Activated T-cell treated with anti-CD3 and anti-CD28 coated beads for 4 hours (primary cell): ENCODE measurements at regions not wholly inside any gene's neighbourhood (a gene's known extent, or its start where the extent isn't known, plus 50 kb on each side); places are given as distances from the start of the nearest gene placed in this dataset.
"Not testable (repeated sequence)": the region's sequence is repeated elsewhere in the genome, so short reads cannot be mapped to it uniquely, and the experiment has no call there.

ENCODE experiments used
- DNase-seq: peaks from one replicate; pipeline ENCODE4 v3.0.0-alpha.2; 2020

GRCh38 chr1:192477630-192478029 is 97.9 kb upstream of the RGS1 start:
- DNase-seq: no peak

- no peak for DNase-seq
Observed at GRCh38 chr1:192485692-192486436, 89.7 kb upstream of the RGS1 start.

GRCh38 chr1:192488058-192488457 is 87.5 kb upstream of the RGS1 start:
- no peak for DNase-seq

GRCh38 chr1:192489047-192489446 is 86.5 kb upstream of the RGS1 start:
- no peak for DNase-seq

GRCh38 chr1:192489748-192490147 is 85.8 kb upstream of the RGS1 start:
- no peak for DNase-seq

- DNase-seq: no peak
Observed at GRCh38 chr1:192491804-192492554, 83.6 kb upstream of the RGS1 start.

- no peak for DNase-seq
Observed at GRCh38 chr1:192493584-192493983, 82.0 kb upstream of the RGS1 start.

GRCh38 chr1:192496369-192497056 is 79.1 kb upstream of the RGS1 start:
- no peak for DNase-seq

GRCh38 chr1:192497214-192497794 is 78.3 kb upstream of the RGS1 start:
- no peak for DNase-seq

GRCh38 chr1:192498092-192498491 is 77.5 kb upstream of the RGS1 start:
- not testable (repeated sequence) for DNase-seq

GRCh38 chr1:192499061-192499581 is 76.5 kb upstream of the RGS1 start:
- not testable (repeated sequence) for DNase-seq

GRCh38 chr1:192500541-192500940 is 75.0 kb upstream of the RGS1 start:
- DNase-seq: not testable (repeated sequence)

GRCh38 chr1:192506741-192507155 is 68.8 kb upstream of the RGS1 start:
- DNase-seq: no peak

GRCh38 chr1:192512426-192513162 is 63.0 kb upstream of the RGS1 start:
- DNase-seq: no peak

- DNase-seq: no peak
Observed at GRCh38 chr1:192513196-192513595, 62.4 kb upstream of the RGS1 start.

- no peak for DNase-seq
Observed at GRCh38 chr1:192513697-192514096, 61.9 kb upstream of the RGS1 start.

GRCh38 chr1:192516776-192517297 is 58.7 kb upstream of the RGS1 start:
- peak; percentile 29 for DNase-seq

GRCh38 chr1:192517716-192518355 is 57.7 kb upstream of the RGS1 start:
- DNase-seq: not testable (repeated sequence)

GRCh38 chr1:192518700-192519099 is 56.9 kb upstream of the RGS1 start:
- no peak for DNase-seq

- peak; percentile 30 for DNase-seq
Observed at GRCh38 chr1:192521734-192522133, 53.8 kb upstream of the RGS1 start.

- no peak for DNase-seq
Observed at GRCh38 chr1:192522673-192523072, 52.9 kb upstream of the RGS1 start.

- DNase-seq: no peak
Observed at GRCh38 chr1:192524223-192524622, 51.4 kb upstream of the RGS1 start.
